GM12878 (cell line): ENCODE measurements at regions not wholly inside any gene's neighbourhood (a gene's known extent, or its start where the extent isn't known, plus 50 kb on each side); places are given as distances from the start of the nearest gene placed in this dataset.

ENCODE experiments used
- ATAC-seq: fragments of 200-7000 bp; cut with Tn5 transposase; 3 replicates; pipeline ENCODE4 v1.9.1; 2020; ENCODE audit warnings: mild to moderate bottlenecking, moderate library complexity
- BruUV-seq: library from RNA; stranded (reverse); fragments of 400-500 nt; replicated peaks from 2 replicates; lab custom pipeline; 2021; lab: Mats Ljungman, UMichigan
- CTCF ChIA-PET: fragments of 300-600 bp; sonication (Branson Sonifier 250); formaldehyde crosslinking; extraction: SDS; loops from one replicate; lab custom pipeline; 2021; ENCODE audit warnings: inconsistent platforms; lab: Yijun Ruan, JAX
- POLR2A ChIA-PET: fragments of 350-600 bp; formaldehyde crosslinking; extraction: SDS; loops from one replicate; lab custom pipeline; 2021; ENCODE audit warnings: inconsistent platforms; lab: Charles Lee
- RAD21 ChIA-PET: fragments of 300-600 bp; sonication (Branson Sonifier 250); formaldehyde crosslinking; loops from one replicate; lab custom pipeline; 2023; ENCODE audit warnings: antibody characterized with exemption; ENCODE audit not compliant: unreplicated experiment; lab: Charles Lee
- SMC1A ChIA-PET: fragments of 300-600 bp; sonication (Branson Sonifier 250); formaldehyde crosslinking; loops from one replicate; lab custom pipeline; 2023; ENCODE audit not compliant: unreplicated experiment, uncharacterized antibody; lab: Charles Lee
- DNase-seq: peaks from one replicate; pipeline ENCODE4 v3.0.0-alpha.2; 2011; ENCODE audit warnings: low read depth, low spot score
- FAIRE-seq: peaks from 3 replicates; lab custom pipeline; 2011; peaks lifted over from hg19 to GRCh38; lab: Jason Lieb, UNC
- H2AFZ ChIP-seq: 2 replicates; pipeline ENCODE4 v1.6.0; 2011; ENCODE audit warnings: low read depth, low read length, control low read depth; ENCODE audit not compliant: control insufficient read depth
- H3K27ac ChIP-seq: 2 replicates; pipeline ENCODE4 v1.5.1; 2011; ENCODE audit warnings: control low read depth; ENCODE audit not compliant: control insufficient read depth, insufficient read depth
- H3K27me3 ChIP-seq, 2 experiments: replicated peaks in 1 of 2; 2 replicates each; pipeline versions ENCODE4 v1.6.0 to v1.6.1; 2011; ENCODE audit warnings: low read length in 1 of 2; ENCODE audit not compliant: control insufficient read depth in 2 of 2, insufficient read depth in 2 of 2
- H3K36me3 ChIP-seq, 2 experiments: 2 replicates each; pipeline ENCODE4 v1.5.1; 2011; ENCODE audit warnings: low read length in 1 of 2; ENCODE audit not compliant: control insufficient read depth in 2 of 2, insufficient read depth in 2 of 2
- H3K4me1 ChIP-seq: 2 replicates; pipeline ENCODE4 v1.6.1; 2011; ENCODE audit warnings: mild to moderate bottlenecking, low read length, moderate library complexity, mixed read lengths; ENCODE audit not compliant: control insufficient read depth, insufficient read depth
- H3K4me2 ChIP-seq: 2 replicates; pipeline ENCODE4 v1.6.0; 2011; ENCODE audit warnings: control low read depth; ENCODE audit not compliant: control insufficient read depth, insufficient read depth
- H3K4me3 ChIP-seq: fragments of 200-600 bp; sonication (generic); 2 replicates; pipeline ENCODE4 v1.5.1; 2016
- H3K79me2 ChIP-seq: 2 replicates; pipeline ENCODE4 v1.6.0; 2011; ENCODE audit warnings: low read length; ENCODE audit not compliant: control insufficient read depth, insufficient read depth
- H3K9ac ChIP-seq: 2 replicates; pipeline ENCODE4 v1.8.0; 2011; ENCODE audit warnings: low read length, control low read depth, mixed read lengths; ENCODE audit not compliant: control insufficient read depth, insufficient read depth
- H3K9me3 ChIP-seq: replicated peaks from 3 replicates; pipeline ENCODE4 v1.5.1; 2011; ENCODE audit warnings: mild to moderate bottlenecking, low read length; ENCODE audit not compliant: control insufficient read depth, insufficient read depth
- H4K20me1 ChIP-seq: 2 replicates; pipeline ENCODE4 v1.6.0; 2011; ENCODE audit not compliant: control insufficient read depth, insufficient read depth
- EZH2 ChIP-seq: IDR thresholded peaks from 2 replicates; pipeline ENCODE4 v1.6.1; 2012; ENCODE audit warnings: low read depth, mild to moderate bottlenecking, control low read depth, inconsistent platforms, low read length, borderline replicate concordance; ENCODE audit not compliant: control insufficient read depth
- LARP7 ChIP-seq: fragments of 450-650 bp; IDR thresholded peaks from 2 replicates; pipeline ENCODE4 v1.6.1; 2017; ENCODE audit warnings: mild to moderate bottlenecking
- PBX3 ChIP-seq: IDR thresholded peaks from 2 replicates; pipeline ENCODE4 v1.6.1; 2011; ENCODE audit warnings: mild to moderate bottlenecking, low read depth, low read length, moderate library complexity; ENCODE audit not compliant: insufficient replicate concordance
- POU2F2 ChIP-seq: IDR thresholded peaks from 3 replicates; pipeline ENCODE4 v1.6.1; 2011; ENCODE audit warnings: low read depth, mild to moderate bottlenecking, low read length, borderline replicate concordance
- RAD51 ChIP-seq: fragments of 450-650 bp; IDR thresholded peaks from 2 replicates; pipeline ENCODE4 v1.6.1; 2016; ENCODE audit warnings: moderate library complexity, mild to moderate bottlenecking, inconsistent platforms
- SRF ChIP-seq, 2 experiments: IDR thresholded peaks; 2 replicates each; pipeline ENCODE4 v1.6.1; 2011; ENCODE audit warnings: low read depth in 2 of 2, low read length in 2 of 2, mild to moderate bottlenecking in 1 of 2, moderate library complexity in 1 of 2
- STAT3 ChIP-seq: IDR thresholded peaks from 2 replicates; pipeline ENCODE4 v1.6.1; 2011; ENCODE audit warnings: low read depth, low read length, improper control_type of control experiment
- ZNF274 ChIP-seq: IDR thresholded peaks from one replicate; pipeline ENCODE4 v1.8.0; 2011; ENCODE audit not compliant: insufficient read length, insufficient read depth
- ZSCAN29 ChIP-seq: fragments of 450-650 bp; IDR thresholded peaks from 2 replicates; pipeline ENCODE4 v1.6.1; 2017; ENCODE audit warnings: mild to moderate bottlenecking, moderate library complexity
- ZZZ3 ChIP-seq: IDR thresholded peaks from 2 replicates; pipeline ENCODE4 v1.6.1; 2011; ENCODE audit warnings: low read depth; ENCODE audit not compliant: control insufficient read depth, insufficient read length
- whole genome bisulfite sequencing: methylation state at CpG from one replicate; pipeline ENCODE4 v1.1.6; 2016; ENCODE audit warnings: low lambda C conversion rate; ENCODE audit not compliant: insufficient replicate concordance, insufficient coverage; ENCODE audit errors: missing lambda C conversion rate; 5-methylcytosine and 5-hydroxymethylcytosine counted together
- in situ Hi-C: fragments of 300-500 bp; cut with MboI; formaldehyde crosslinking; loops from 9 replicates; pipeline ENCODE4 v1.14.3; 2018; ENCODE audit warnings: mixed read lengths
- intact Hi-C: fragments of 100-400 bp; cut with micrococcal nuclease; formaldehyde crosslinking; loops from one replicate; pipeline ENCODE4 v1.14.2; 2022; ENCODE audit not compliant: unreplicated experiment
- TF ChIP-seq, protein P1 (sequence below): fragments of 450-650 bp; IDR thresholded peaks from 2 replicates; pipeline ENCODE4 v1.6.1; 2016; ENCODE audit warnings: mild to moderate bottlenecking, moderate library complexity, borderline replicate concordance
- TF ChIP-seq, protein P2 (sequence below): fragments of 450-650 bp; IDR thresholded peaks from 2 replicates; pipeline ENCODE4 v1.6.1; 2016; ENCODE audit warnings: mild to moderate bottlenecking
- TF ChIP-seq, protein P3 (sequence below): fragments of 450-650 bp; IDR thresholded peaks from 2 replicates; pipeline ENCODE4 v1.6.1; 2017; ENCODE audit warnings: mild to moderate bottlenecking, moderate library complexity

- no TSS peak for BruUV-seq
- in situ Hi-C loops (no loop called here), intact Hi-C loops (no loop called here)
- Histone ChIP-seq H2AFZ (no peak overlapping the region), H3K4me3 (no peak overlapping the region), H3K36me3 (no peaks in the 10 kb centered on the region), H3K79me2 (no peaks in the 10 kb centered on the region), H3K9me3 (no peaks in the 10 kb centered on the region), H4K20me1 (no peaks in the 10 kb centered on the region), H3K4me1 (0 out of 2 replicates have a peak, but pooled peaks cover 3% of the 10 kb centered on the region), H3K27me3 (peaks cover 0 to 2% of the 10 kb centered on the region in 2 experiments; a peak in 1 of 4 replicates), H3K27ac (no peak overlapping the region), H3K4me2 (no peak overlapping the region), H3K9ac (no peak overlapping the region)
- FAIRE-seq (no peak), ATAC-seq (no peak), DNase-seq (no peak)
- 13% methylated on average over 5 of the region's 5 CpGs for WGBS
- ChIA-PET SMC1A (interaction anchor here (0.7 kb wide), 1 partner anchor 23 kb away, joined by 3 read pairs; no protein-coding TSS in a partner anchor), CTCF (no interaction called here), POLR2A (no interaction called here), RAD21 (no interaction called here)
- TF ChIP-seq, protein P1, sequence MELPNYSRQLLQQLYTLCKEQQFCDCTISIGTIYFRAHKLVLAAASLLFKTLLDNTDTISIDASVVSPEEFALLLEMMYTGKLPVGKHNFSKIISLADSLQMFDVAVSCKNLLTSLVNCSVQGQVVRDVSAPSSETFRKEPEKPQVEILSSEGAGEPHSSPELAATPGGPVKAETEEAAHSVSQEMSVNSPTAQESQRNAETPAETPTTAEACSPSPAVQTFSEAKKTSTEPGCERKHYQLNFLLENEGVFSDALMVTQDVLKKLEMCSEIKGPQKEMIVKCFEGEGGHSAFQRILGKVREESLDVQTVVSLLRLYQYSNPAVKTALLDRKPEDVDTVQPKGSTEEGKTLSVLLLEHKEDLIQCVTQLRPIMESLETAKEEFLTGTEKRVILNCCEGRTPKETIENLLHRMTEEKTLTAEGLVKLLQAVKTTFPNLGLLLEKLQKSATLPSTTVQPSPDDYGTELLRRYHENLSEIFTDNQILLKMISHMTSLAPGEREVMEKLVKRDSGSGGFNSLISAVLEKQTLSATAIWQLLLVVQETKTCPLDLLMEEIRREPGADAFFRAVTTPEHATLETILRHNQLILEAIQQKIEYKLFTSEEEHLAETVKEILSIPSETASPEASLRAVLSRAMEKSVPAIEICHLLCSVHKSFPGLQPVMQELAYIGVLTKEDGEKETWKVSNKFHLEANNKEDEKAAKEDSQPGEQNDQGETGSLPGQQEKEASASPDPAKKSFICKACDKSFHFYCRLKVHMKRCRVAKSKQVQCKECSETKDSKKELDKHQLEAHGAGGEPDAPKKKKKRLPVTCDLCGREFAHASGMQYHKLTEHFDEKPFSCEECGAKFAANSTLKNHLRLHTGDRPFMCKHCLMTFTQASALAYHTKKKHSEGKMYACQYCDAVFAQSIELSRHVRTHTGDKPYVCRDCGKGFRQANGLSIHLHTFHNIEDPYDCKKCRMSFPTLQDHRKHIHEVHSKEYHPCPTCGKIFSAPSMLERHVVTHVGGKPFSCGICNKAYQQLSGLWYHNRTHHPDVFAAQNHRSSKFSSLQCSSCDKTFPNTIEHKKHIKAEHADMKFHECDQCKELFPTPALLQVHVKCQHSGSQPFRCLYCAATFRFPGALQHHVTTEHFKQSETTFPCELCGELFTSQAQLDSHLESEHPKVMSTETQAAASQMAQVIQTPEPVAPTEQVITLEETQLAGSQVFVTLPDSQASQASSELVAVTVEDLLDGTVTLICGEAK: no peak
- TF ChIP-seq ZZZ3 (no peak), STAT3 (no peak), SRF (IDR thresholded peaks at IDR 0.05; ENCODE audit: low read depth in 2 of 2, low read length in 2 of 2) (no peak), ZNF274 (no peak), LARP7 (no peak), POU2F2 (no peak), RAD51 (no peak), PBX3 (no peak), ZSCAN29 (no peak), EZH2 (no peak)
- TF ChIP-seq, protein P2, sequence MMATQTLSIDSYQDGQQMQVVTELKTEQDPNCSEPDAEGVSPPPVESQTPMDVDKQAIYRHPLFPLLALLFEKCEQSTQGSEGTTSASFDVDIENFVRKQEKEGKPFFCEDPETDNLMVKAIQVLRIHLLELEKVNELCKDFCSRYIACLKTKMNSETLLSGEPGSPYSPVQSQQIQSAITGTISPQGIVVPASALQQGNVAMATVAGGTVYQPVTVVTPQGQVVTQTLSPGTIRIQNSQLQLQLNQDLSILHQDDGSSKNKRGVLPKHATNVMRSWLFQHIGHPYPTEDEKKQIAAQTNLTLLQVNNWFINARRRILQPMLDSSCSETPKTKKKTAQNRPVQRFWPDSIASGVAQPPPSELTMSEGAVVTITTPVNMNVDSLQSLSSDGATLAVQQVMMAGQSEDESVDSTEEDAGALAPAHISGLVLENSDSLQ: no peak
- TF ChIP-seq, protein P3, sequence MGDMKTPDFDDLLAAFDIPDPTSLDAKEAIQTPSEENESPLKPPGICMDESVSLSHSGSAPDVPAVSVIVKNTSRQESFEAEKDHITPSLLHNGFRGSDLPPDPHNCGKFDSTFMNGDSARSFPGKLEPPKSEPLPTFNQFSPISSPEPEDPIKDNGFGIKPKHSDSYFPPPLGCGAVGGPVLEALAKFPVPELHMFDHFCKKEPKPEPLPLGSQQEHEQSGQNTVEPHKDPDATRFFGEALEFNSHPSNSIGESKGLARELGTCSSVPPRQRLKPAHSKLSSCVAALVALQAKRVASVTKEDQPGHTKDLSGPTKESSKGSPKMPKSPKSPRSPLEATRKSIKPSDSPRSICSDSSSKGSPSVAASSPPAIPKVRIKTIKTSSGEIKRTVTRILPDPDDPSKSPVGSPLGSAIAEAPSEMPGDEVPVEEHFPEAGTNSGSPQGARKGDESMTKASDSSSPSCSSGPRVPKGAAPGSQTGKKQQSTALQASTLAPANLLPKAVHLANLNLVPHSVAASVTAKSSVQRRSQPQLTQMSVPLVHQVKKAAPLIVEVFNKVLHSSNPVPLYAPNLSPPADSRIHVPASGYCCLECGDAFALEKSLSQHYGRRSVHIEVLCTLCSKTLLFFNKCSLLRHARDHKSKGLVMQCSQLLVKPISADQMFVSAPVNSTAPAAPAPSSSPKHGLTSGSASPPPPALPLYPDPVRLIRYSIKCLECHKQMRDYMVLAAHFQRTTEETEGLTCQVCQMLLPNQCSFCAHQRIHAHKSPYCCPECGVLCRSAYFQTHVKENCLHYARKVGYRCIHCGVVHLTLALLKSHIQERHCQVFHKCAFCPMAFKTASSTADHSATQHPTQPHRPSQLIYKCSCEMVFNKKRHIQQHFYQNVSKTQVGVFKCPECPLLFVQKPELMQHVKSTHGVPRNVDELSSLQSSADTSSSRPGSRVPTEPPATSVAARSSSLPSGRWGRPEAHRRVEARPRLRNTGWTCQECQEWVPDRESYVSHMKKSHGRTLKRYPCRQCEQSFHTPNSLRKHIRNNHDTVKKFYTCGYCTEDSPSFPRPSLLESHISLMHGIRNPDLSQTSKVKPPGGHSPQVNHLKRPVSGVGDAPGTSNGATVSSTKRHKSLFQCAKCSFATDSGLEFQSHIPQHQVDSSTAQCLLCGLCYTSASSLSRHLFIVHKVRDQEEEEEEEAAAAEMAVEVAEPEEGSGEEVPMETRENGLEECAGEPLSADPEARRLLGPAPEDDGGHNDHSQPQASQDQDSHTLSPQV: no peak
These were observed 308.5 kb downstream of the REEP3 start for GRCh38 chr10:63829573-63830149.
